Adipocyte (in vitro differentiated cells): ENCODE measurements at regions not wholly inside any gene's neighbourhood (a gene's known extent, or its start where the extent isn't known, plus 50 kb on each side); places are given as distances from the start of the nearest gene placed in this dataset.

Source experiments
- DNase-seq: peaks from one replicate; pipeline ENCODE4 v3.0.0-alpha.2; 2015; ENCODE audit warnings: low read depth
- H3K27me3 ChIP-seq: replicated peaks from 2 replicates; pipeline ENCODE4 v1.7.0; 2013; ENCODE audit warnings: mild to moderate bottlenecking, low read length, moderate library complexity; ENCODE audit not compliant: control insufficient read depth, insufficient read depth
- H3K36me3 ChIP-seq: 2 replicates; pipeline ENCODE4 v1.7.0; 2013; ENCODE audit warnings: low read length, mild to moderate bottlenecking, moderate library complexity; ENCODE audit not compliant: control insufficient read depth, insufficient read depth, severe bottlenecking
- H3K4me1 ChIP-seq: 2 replicates; pipeline ENCODE4 v1.7.0; 2013; ENCODE audit warnings: mild to moderate bottlenecking, low read length, moderate library complexity; ENCODE audit not compliant: control insufficient read depth, insufficient read depth
- H3K4me3 ChIP-seq: 2 replicates; pipeline ENCODE4 v1.7.0; 2013; ENCODE audit warnings: mild to moderate bottlenecking, low read length, moderate library complexity
- H3K9ac ChIP-seq: 2 replicates; pipeline ENCODE4 v1.7.0; 2013; ENCODE audit warnings: mild to moderate bottlenecking, low read length, moderate library complexity
- H3K9me3 ChIP-seq: 2 replicates; pipeline ENCODE4 v1.7.0; 2013; ENCODE audit warnings: mild to moderate bottlenecking, low read length, moderate library complexity; ENCODE audit not compliant: control insufficient read depth

- Histone ChIP-seq H3K4me1 (peaks cover 10% of the 10 kb centered on the region), H3K9ac (no peak overlapping the region), H3K9me3 (no peaks in the 10 kb centered on the region), H3K4me3 (no peak overlapping the region), H3K27me3 (no peaks in the 10 kb centered on the region), H3K36me3 (no peaks in the 10 kb centered on the region)
- DNase-seq = no peak
Measured at GRCh38 chr3:30553641-30554316, 52.6 kb upstream of the TGFBR2 start.

GRCh38 chr3:30554317-30554690 lies 52.1 kb upstream of the TGFBR2 start:
- no peak for DNase-seq
- Histone ChIP-seq H3K4me1 (peaks cover 10% of the 10 kb centered on the region), H3K9ac (no peak overlapping the region), H3K4me3 (no peak overlapping the region), H3K27me3 (no peaks in the 10 kb centered on the region), H3K36me3 (no peaks in the 10 kb centered on the region), H3K9me3 (no peaks in the 10 kb centered on the region)

- DNase-seq = no peak
- no peak overlapping the region for H3K9ac ChIP-seq
- peaks cover 6% of the 10 kb centered on the region for H3K4me1 ChIP-seq
- H3K9me3 ChIP-seq = no peaks in the 10 kb centered on the region
- H3K36me3 ChIP-seq = no peaks in the 10 kb centered on the region
- H3K27me3 ChIP-seq = no peaks in the 10 kb centered on the region
- H3K4me3 ChIP-seq = no peak overlapping the region
Measured at GRCh38 chr3:30555968-30556367, 50.4 kb upstream of the TGFBR2 start.
